ENCODE measurements at regions not wholly inside any gene's neighbourhood (a gene's known extent, or its start where the extent isn't known, plus 50 kb on each side); places are given as distances from the start of the nearest gene placed in this dataset.

GRCh38 chr2:120576509-120577474 lies 158.9 kb upstream of the GLI2 start:
- DNase-seq, result no peak

- no peak for DNase-seq
Observed at GRCh38 chr2:120577721-120578295, 157.9 kb upstream of the GLI2 start.

- no peak for DNase-seq
Observed at GRCh38 chr2:120578576-120579352, 156.9 kb upstream of the GLI2 start.

DNA sequence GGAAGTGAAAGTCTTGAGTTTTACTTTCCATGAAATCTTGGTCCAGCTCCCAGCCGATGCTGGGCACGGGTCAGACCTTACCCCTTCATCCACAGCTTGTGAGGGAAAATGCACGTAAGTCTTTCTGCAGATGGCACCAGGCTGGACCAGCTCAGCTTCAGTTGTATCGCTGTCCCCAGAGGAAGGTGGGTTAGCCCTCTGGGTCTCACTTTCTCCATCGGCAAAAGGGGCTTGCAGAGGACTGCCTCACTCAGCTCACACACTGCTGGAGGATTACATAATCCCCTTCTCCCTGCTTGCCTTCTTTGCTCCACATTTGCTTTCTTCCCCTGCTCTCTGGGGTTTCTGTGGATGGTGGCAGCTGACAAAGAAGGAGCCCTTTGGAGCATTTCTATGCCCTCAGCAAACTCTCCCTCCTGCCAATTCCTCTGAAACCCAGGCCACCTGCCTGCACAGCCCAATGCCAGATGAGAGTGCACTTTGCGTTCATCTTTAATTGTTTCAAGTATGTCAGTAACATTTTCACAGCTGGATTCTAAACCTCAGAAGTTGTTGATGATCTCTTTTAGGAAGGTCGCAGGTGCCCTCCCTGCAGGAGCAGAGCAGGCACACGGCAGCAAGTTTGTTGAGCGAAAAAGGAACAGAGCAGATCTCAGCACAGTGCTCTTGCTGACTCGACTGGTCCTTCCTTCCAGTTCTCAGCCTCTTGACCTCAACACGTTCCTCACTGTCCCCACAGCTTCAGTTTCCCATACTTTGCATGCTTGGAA lies 155.6 kb upstream of the GLI2 start:
- no peak for DNase-seq

DNA sequence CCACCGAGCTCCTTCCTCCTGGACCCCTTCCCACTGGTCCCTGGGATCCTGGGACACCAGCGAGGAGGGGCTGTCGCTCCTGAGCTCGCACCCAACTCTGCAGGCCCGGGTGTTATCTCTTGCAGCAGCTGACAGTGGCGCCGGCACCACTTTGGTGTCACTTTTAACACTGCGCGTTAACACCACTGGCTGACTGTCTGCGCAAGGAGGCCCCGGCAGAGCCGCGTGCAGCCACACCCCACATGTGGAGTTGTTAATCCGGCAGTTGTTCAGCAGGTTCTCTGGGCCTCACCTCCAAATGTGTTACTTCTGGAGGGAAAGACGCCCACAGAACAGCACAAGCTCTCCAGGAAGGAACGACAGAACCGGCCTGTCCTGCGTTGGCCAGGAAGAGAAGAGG lies 155.0 kb upstream of the GLI2 start:
- no peak for DNase-seq

DNA sequence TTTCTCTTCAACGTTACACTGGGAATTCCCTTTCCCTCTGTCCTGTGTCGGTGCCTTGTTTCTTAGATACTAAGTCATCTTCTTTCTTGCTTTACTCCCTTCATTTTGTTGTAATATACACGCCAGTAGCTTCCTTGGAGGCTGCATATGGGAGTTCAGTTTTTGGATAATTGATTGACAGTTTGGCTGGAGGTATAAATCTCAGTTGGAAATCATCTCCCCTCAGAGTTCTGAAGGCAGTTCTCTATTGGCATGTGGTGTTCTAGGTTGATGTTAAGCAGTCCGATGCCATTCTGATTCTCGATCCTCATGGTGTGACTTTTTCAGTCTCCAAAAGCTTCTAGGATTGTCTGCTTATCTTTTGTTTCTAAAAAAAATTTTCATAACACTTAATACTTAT lies 152.5 kb upstream of the GLI2 start:
- DNase-seq, result no peak

- DNase-seq, result no peak
Observed at GRCh38 chr2:120583851-120584570, 151.7 kb upstream of the GLI2 start.

GRCh38 chr2:120586507-120587278 lies 149.0 kb upstream of the GLI2 start:
- DNase-seq, result no peak

DNA sequence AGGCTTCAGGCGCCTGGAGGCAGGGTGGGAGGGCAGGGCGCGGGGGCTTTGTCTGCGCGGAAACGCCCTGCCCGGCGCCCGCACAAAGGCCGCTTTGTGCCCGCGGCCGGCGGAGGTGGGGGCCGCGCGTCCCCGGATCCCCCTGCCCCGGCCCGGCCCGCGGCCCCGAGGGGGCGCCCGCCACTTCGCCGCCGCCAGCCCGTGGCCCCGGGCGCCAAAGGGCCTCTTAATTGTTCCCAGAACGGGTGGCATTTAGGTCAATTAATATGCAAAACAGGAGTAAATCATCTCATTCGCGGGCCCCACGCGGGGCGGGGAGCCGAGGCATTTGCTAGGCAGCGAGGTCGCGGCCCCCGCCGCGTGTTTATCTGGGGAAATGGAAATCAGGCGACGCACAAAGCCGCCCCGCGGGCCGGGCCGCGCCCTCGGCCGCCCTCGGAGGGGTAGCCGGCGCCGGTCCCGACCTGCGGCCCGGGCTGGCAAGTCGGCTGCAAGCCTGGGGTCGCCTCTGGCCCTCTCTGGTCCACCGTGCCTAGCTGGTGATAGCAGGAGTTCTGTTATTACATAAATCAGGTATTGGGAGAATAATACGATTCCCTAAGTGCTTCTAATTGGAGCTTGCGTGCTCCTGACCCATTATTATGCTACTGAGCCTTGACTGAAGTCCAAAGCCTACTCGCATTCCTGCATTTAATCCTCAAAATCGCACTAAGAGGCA lies 148.2 kb upstream of the GLI2 start:
- DNase-seq, result no peak

- DNase-seq, result no peak
Observed at GRCh38 chr2:120587997-120588336, 147.7 kb upstream of the GLI2 start.

DNA sequence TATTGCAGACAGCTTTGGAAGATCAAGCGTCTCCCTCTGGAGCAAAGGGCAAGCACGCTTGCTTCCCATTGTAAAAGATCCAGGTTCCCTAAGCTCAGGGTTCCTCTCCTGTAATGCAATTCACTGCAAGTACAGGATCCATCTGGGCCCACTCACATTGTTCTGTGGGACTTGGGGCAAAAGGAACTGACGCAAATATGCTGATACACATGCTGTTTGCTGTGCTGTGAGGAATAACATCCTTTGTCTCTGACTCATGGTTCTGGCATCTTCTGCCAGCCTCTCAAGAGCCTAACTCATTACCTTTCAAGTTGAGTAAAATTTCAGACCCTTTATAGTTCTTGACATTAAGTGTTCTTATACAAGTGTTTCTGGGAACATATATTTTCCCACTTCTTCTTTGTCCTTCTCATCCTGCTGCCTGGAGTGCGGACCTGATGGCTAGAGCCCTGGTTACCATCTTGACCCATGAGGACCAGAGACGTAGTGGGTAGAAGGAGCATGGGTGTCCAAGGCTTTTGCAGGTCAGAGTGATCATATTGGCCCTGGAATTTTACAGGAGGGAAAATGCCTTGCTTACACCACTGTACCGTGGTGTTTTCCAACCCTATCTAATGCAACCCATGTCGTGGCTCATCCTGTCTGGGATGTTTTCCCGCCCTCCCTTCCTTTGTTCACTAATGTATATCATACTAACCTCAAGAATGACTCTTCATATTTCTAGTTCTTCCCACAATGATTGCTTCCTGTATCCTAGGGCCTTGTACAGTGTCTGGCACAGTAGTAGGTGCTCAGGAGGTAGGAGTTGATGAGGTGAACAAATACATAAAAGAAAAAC lies 145.7 kb upstream of the GLI2 start:
- no peak for DNase-seq

DNA sequence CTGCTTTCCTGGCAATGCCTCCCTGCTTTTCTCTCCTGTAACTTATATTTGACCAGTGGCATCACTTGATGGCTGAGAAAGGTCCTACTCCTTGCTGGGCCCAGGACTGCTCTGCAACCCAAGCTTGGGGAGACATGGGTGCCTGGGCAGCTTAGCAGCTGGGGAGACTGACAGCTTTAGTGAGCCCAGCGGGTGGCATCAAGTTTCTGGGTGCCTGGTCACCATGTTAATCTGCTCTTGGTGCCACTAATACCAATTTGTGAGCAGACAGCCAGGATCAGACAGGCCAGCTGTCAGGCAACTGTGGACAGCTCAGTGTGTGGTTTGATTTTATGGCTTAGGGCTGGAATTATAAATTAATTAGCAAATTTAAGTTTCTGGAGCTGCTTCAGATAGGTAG lies 144.8 kb upstream of the GLI2 start:
- DNase-seq, result no peak

- DNase-seq, result no peak
Observed at GRCh38 chr2:120591572-120591971, 144.1 kb upstream of the GLI2 start.

DNA sequence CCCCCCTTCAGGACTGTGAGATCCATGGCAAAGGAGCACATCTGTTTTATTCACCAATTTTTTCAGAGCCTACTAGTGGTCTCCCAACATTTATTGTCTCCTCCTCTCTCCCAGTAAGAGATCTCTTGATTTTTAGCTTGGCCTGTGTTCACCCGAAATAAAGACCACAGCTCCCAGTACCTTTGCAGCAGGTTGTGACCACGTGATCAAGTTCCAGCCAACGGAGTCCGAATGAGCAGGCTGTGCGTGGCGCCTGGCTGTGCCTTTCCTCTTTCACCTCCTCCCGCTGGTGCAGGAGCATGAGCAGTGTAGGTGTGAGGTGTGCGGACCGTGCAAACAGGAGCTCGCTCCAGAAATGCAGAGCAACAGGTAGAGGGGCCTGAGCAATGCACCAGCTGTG lies 143.6 kb upstream of the GLI2 start:
- no peak for DNase-seq

GRCh38 chr2:120593921-120594686 lies 141.6 kb upstream of the GLI2 start:
- DNase-seq, result no peak

DNA sequence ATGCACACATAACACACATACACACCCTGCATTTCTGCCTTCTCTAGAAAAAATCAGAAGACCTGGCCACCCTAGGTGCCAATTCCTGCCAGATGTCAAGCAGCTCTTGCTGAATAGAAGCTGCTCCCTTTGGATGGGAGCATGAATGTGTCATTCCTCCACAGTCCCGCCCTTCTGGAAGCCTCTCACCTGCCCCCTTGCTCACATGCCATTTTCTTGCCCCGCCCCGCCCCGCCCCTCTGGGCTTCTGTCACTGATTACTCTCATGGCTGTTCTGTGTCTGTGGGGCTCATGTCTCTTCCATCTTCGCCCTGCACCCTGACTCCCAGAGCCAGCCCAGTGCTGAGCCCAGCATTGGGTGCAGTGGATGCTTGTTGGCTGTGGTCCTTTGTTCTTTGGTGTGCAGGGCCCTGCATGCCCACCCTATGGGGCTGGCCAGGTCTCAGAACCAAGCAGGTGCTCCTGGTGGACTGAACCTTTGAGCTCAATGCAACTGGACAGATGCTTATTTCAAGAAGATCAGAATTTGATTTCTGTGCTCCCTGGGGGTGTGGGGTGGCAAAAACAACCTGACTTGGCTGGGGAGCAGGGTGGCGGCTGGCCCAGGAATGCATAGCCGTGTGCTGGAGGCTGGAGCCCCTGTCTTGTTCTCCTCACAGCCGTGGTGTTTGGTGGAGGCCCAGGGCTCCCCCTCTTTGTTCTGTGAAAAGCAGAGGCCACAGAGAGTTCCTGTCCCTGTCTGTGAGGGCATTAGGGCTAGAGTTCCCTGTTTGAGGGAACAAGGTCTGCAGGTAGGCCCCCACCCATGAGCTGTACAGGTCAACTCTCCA lies 140.6 kb upstream of the GLI2 start:
- no peak for DNase-seq

DNA sequence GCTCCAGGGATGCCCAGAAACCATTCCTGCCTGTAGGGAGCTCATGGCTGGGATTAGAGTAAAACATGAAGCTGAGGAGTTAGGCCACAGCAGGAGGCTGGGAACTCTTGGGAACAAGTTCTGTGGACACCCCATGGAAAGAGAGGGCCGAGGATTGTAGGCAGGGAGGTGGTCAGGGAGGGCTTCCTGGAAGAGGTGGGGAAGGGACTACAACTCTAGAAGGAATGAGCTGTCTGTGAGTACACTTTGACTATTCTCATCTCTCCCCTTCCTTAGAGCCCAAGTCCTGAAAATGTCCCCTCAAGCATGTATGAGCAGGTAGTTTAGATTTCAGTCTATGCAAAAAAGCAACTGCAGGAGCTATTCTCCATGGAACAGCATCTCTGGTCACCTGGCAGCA lies 139.9 kb upstream of the GLI2 start:
- no peak for DNase-seq

DNA sequence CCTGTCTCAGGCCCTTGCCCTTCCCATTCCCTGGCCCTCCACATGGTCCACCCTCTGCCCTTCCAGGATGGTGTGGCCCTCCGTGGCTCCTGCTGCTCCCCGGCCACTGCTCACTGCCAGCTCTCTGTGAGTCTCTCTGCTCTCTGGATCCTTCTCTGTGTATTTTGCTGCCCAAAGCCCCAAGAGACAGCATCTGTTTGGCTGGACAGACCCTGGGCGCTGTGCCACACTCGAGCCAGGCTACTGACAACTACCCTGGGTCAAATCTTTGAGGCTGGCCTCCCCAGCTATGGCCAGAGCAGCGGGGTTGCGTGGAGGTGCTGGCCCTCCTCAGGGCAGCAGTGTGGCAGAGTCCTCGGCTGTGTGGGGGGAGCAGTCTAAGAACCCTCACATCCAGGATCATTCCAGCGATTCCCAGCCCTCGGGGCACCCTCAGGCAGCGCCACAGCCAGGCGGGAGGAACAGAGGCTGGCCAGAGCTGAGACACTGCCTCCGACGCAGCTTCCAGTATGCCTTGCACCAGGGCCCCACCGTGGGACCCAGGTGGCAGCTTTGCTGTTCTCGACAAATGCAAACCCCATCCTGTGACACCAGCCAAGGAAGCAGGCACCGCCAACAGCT lies 139.4 kb upstream of the GLI2 start:
- DNase-seq, result no peak
